NCI-H1694 treated with DMSO at 0.1 percent for 48 hours (cell line): ENCODE measurements at regions not wholly inside any gene's neighbourhood (a gene's known extent, or its start where the extent isn't known, plus 50 kb on each side); places are given as distances from the start of the nearest gene placed in this dataset.

ENCODE experiments used
- DNase-seq: peaks from one replicate; lab custom pipeline; 2025; lab: John Stamatoyannopoulos, UW

GRCh38 chr3:194279701-194280360, 71.3 kb downstream of the CPN2 start:
- DNase-seq, result no peak

- DNase-seq, result no peak
Measured at GRCh38 chr3:194280777-194281176, 70.4 kb downstream of the CPN2 start.

- no peak for DNase-seq
Measured at GRCh38 chr3:194281306-194281705, 69.8 kb downstream of the CPN2 start.

GRCh38 chr3:194281766-194282165, 69.4 kb downstream of the CPN2 start:
- DNase-seq, result no peak

- DNase-seq, result no peak
Measured at GRCh38 chr3:194282436-194283122, 68.5 kb downstream of the CPN2 start.

- DNase-seq, result no peak
Measured at GRCh38 chr3:194283221-194284006, 67.7 kb downstream of the CPN2 start.

GRCh38 chr3:194284351-194284750, 66.8 kb downstream of the CPN2 start:
- no peak for DNase-seq

GRCh38 chr3:194285024-194285849, 65.9 kb downstream of the CPN2 start:
- no peak for DNase-seq

- no peak for DNase-seq
Measured at GRCh38 chr3:194285850-194286197, 65.3 kb downstream of the CPN2 start.

- no peak for DNase-seq
Measured at GRCh38 chr3:194286375-194287146, 64.6 kb downstream of the CPN2 start.

GRCh38 chr3:194287374-194287773, 63.8 kb downstream of the CPN2 start:
- DNase-seq, result no peak

GRCh38 chr3:194287977-194288706, 63.0 kb downstream of the CPN2 start:
- DNase-seq, result no peak
